ENCODE measurements at regions not wholly inside any gene's neighbourhood (a gene's known extent, or its start where the extent isn't known, plus 50 kb on each side); places are given as distances from the start of the nearest gene placed in this dataset.

DNA sequence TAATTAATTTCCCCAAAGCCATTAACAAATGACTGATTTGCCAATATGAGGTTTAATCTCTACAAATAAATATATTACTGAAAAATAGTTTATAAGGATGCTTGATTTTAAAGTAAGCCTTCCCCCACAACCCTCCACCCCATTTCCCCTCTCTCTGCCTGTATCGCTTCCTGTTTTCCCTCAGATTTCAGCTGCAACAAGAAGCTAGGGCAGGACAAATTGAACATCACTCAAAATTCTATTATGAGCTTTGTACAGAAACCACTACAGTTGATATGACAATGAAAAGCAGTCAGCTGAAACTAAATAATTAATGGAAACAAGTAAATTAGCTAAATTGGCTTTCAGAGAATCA, 109.0 kb upstream of the SP4 start:
- no peak for TF ChIP-seq CTCF (IDR thresholded peaks at IDR 0.05; ENCODE audit: low read depth, low read length)
- no peaks in the 10 kb centered on the region for H3K27me3 ChIP-seq (ENCODE audit: insufficient read depth, low read depth, severe bottlenecking)
- H3K9me3 ChIP-seq (ENCODE audit: severe bottlenecking) = no peaks in the 10 kb centered on the region
- DNase-seq = no peak
- no peak overlapping the region for H3K27ac ChIP-seq
- no peak overlapping the region for H3K4me3 ChIP-seq (ENCODE audit: low read depth, low read length)
- H3K36me3 ChIP-seq = no peaks in the 10 kb centered on the region

DNA sequence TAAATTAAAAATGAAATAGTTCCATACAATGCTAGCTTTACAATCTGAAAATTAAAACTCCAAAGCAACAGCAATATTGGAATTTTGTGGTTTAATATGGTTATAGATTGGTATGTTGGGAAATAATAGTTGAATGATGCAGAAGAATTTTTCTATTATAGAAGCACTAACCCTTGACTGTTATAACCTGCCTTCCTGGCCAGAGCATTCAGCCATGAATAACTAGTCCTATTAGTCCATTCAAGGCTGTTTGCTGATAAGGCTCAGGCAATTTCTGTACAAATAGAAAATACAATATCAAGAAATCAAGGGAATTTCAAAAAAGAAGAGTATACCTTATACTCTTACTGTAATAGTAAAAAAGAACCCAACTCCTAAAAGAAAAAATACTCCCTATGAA, 101.6 kb upstream of the SP4 start:
- no peak for TF ChIP-seq CTCF (IDR thresholded peaks at IDR 0.05; ENCODE audit: low read depth, low read length)
- no peak for DNase-seq
- H3K27me3 ChIP-seq (ENCODE audit: insufficient read depth, low read depth, severe bottlenecking) = no peaks in the 10 kb centered on the region
- H3K27ac ChIP-seq = no peak overlapping the region
- H3K9me3 ChIP-seq (ENCODE audit: severe bottlenecking) = no peaks in the 10 kb centered on the region
- H3K36me3 ChIP-seq = no peaks in the 10 kb centered on the region
- no peak overlapping the region for H3K4me3 ChIP-seq (ENCODE audit: low read depth, low read length)

GRCh38 chr7:21326921-21327320, 101.0 kb upstream of the SP4 start:
- DNase-seq = no peak
- Histone ChIP-seq H3K27ac (no peak overlapping the region), H3K36me3 (no peaks in the 10 kb centered on the region), H3K4me3 (ENCODE audit: low read depth, low read length) (no peak overlapping the region), H3K27me3 (ENCODE audit: insufficient read depth, low read depth, severe bottlenecking) (no peaks in the 10 kb centered on the region), H3K9me3 (ENCODE audit: severe bottlenecking) (no peaks in the 10 kb centered on the region)
- TF ChIP-seq CTCF (IDR thresholded peaks at IDR 0.05; ENCODE audit: low read depth, low read length) = no peak

DNA sequence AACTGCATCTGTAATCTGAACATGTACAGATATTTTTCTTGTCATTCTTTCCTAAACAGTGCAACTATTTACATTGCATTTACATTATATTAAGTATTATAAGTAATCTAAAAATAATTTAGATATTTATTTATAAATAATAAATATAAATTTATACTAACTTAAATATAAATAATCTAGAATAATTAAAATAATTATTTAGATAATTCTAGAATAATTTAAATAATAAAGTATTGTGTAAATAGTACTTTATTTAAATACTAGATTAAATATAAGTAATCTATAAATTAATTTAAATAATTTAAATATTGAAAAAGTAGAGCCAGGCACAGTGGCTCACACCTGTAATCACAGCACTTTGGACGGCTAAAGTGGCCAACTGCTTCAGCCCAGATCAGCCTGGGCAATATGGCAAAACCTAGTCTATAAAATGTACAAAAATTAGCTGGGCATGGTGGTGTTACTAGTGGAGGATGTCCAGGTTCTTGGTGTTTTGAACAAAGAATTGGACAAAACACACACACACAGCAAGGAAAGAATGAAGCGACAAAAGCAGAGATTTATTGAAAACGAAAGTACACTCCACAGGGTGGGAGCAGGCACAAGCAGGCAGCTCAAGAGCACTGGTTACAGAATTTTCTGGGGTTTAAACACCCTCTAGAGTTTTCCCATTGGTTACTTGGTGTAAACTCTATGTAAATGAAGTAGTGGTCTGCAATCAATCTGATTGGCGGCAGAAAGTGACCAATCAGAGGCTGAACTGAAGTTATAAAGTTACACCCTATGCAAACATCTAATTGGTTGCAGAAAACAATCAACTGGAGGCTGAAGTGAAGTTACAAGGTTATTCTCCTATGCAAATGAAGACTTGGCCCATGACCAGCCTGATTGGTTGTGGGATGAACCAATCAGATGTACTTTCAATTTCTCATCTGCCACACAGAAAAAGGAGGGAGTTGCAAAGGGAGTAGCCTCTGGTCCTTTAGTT, 100.2 kb upstream of the SP4 start:
- Histone ChIP-seq H3K9me3 (ENCODE audit: severe bottlenecking) (no peaks in the 10 kb centered on the region), H3K36me3 (no peaks in the 10 kb centered on the region), H3K27ac (no peak overlapping the region), H3K4me3 (ENCODE audit: low read depth, low read length) (no peak overlapping the region), H3K27me3 (ENCODE audit: insufficient read depth, low read depth, severe bottlenecking) (no peaks in the 10 kb centered on the region)
- no peak for DNase-seq
- no peak for TF ChIP-seq CTCF (IDR thresholded peaks at IDR 0.05; ENCODE audit: low read depth, low read length)

GRCh38 chr7:21330462-21331178, 97.3 kb upstream of the SP4 start:
- Histone ChIP-seq H3K36me3 (no peaks in the 10 kb centered on the region), H3K4me3 (ENCODE audit: low read depth, low read length) (no peak overlapping the region), H3K9me3 (ENCODE audit: severe bottlenecking) (no peaks in the 10 kb centered on the region), H3K27me3 (ENCODE audit: insufficient read depth, low read depth, severe bottlenecking) (no peaks in the 10 kb centered on the region), H3K27ac (no peak overlapping the region)
- DNase-seq = no peak
- TF ChIP-seq CTCF (IDR thresholded peaks at IDR 0.05; ENCODE audit: low read depth, low read length) = no peak

Measured in WERI-Rb-1 (cell line).